Thoracic aorta (tissue), 2 donors: ENCODE measurements at regions not wholly inside any gene's neighbourhood (a gene's known extent, or its start where the extent isn't known, plus 50 kb on each side); places are given as distances from the start of the nearest gene placed in this dataset.

ENCODE experiments used
- ATAC-seq: fragments of 150-250 bp; one replicate; pipeline ENCODE4 v1.8.0; 2017; ENCODE audit warnings: low read depth; ENCODE audit not compliant: insufficient number of reproducible peaks, low FRiP score
- DNase-seq: peaks from one replicate; pipeline ENCODE4 v3.0.0-alpha.2; 2020; ENCODE audit warnings: low spot score
- H3K27ac ChIP-seq, 2 donors: fragments of 200-600 bp; sonication (generic); 1 replicate in 1 of 2; 2 replicates in 1 of 2; pipeline ENCODE4 v1.5.1; 2016; ENCODE audit warnings: mild to moderate bottlenecking in 2 of 2, moderate library complexity in 2 of 2
- H3K27me3 ChIP-seq: fragments of 200-600 bp; sonication (generic); replicated peaks from 2 replicates; pipeline ENCODE4 v1.6.0; 2016; ENCODE audit warnings: mild to moderate bottlenecking; ENCODE audit not compliant: insufficient read depth
- H3K36me3 ChIP-seq: fragments of 200-600 bp; sonication (generic); one replicate; pipeline ENCODE4 v1.5.1; 2016
- H3K4me1 ChIP-seq, 2 donors: fragments of 200-600 bp; sonication (generic); 1 replicate in 1 of 2; 2 replicates in 1 of 2; pipeline versions ENCODE4 v1.5.1 to v1.6.0; 2016; ENCODE audit warnings: low read depth in 2 of 2, mild to moderate bottlenecking in 1 of 2; ENCODE audit not compliant: control insufficient read depth in 1 of 2
- H3K4me3 ChIP-seq: fragments of 200-600 bp; sonication (generic); 2 replicates; pipeline ENCODE4 v1.5.1; 2016; ENCODE audit warnings: mild to moderate bottlenecking
- H3K9me3 ChIP-seq: fragments of 200-600 bp; sonication (generic); 2 replicates; pipeline ENCODE4 v1.5.1; 2016
- TF ChIP-seq, protein P1 (sequence below): fragments of 200-600 bp; sonication (generic); IDR thresholded peaks from one replicate; pipeline ENCODE4 v1.5.1; 2019; ENCODE audit warnings: antibody characterized with exemption

DNA sequence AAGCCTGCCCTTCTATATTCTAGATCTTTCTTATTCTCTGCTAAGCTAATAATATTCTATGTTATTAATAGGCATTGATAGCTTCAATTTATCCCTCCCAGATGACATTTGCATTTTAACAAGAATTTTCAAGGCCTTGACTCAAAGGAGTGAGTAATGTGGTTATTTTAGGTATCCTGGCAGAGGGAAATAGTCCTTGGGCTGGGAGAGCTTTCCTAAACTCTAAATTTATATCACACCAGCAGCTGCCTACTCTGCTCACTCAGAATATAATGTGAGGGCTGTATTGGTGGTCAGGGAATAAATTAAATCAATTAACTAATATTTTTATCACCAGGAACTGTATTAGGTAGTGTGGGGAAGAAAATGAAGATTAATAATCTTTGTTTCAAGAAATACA lies 74.8 kb upstream of the ADAM23 start:
- ATAC-seq (peak; percentile 68), DNase-seq (no peak)
- no peaks in the 10 kb centered on the region for H3K36me3 ChIP-seq
- no peaks in the 10 kb centered on the region for H3K9me3 ChIP-seq
- TF ChIP-seq, protein P1, sequence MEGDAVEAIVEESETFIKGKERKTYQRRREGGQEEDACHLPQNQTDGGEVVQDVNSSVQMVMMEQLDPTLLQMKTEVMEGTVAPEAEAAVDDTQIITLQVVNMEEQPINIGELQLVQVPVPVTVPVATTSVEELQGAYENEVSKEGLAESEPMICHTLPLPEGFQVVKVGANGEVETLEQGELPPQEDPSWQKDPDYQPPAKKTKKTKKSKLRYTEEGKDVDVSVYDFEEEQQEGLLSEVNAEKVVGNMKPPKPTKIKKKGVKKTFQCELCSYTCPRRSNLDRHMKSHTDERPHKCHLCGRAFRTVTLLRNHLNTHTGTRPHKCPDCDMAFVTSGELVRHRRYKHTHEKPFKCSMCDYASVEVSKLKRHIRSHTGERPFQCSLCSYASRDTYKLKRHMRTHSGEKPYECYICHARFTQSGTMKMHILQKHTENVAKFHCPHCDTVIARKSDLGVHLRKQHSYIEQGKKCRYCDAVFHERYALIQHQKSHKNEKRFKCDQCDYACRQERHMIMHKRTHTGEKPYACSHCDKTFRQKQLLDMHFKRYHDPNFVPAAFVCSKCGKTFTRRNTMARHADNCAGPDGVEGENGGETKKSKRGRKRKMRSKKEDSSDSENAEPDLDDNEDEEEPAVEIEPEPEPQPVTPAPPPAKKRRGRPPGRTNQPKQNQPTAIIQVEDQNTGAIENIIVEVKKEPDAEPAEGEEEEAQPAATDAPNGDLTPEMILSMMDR = no peak
- no peaks in the 10 kb centered on the region for H3K27me3 ChIP-seq
- peak overlapping the region in 1 of 2 donors; percentile 18 for H3K27ac ChIP-seq
- H3K4me1 ChIP-seq = peaks cover 6 to 20% of the 10 kb centered on the region in 2 donors
- no peak overlapping the region for H3K4me3 ChIP-seq

- TF ChIP-seq, protein P1 = no peak
- no peak overlapping the region for H3K27ac ChIP-seq
- ATAC-seq = no peak
Measured at GRCh38 chr2:206368933-206369569, 74.3 kb upstream of the ADAM23 start.

GRCh38 chr2:206375956-206376355 lies 67.4 kb upstream of the ADAM23 start:
- no peak overlapping the region for H3K4me3 ChIP-seq

More at GRCh38 chr2:206368933-206369569, 74.3 kb upstream of the ADAM23 start:
- DNase-seq = no peak
- Histone ChIP-seq H3K36me3 (no peaks in the 10 kb centered on the region), H3K4me1 (peaks cover 6 to 20% of the 10 kb centered on the region in 2 donors), H3K9me3 (no peaks in the 10 kb centered on the region), H3K4me3 (no peak overlapping the region), H3K27me3 (no peaks in the 10 kb centered on the region)

GRCh38 chr2:206378835-206379234 lies 64.5 kb upstream of the ADAM23 start:
- no peaks in the 10 kb centered on the region for H3K36me3 ChIP-seq
- DNase-seq (no peak), ATAC-seq (no peak)
- TF ChIP-seq, protein P1 = no peak
- H3K4me3 ChIP-seq = no peak overlapping the region
- H3K27me3 ChIP-seq = no peaks in the 10 kb centered on the region
- H3K27ac ChIP-seq = no peak overlapping the region
- no peaks in the 10 kb centered on the region for H3K9me3 ChIP-seq
- H3K4me1 ChIP-seq = no peaks in the 10 kb centered on the region

More at GRCh38 chr2:206375956-206376355, 67.4 kb upstream of the ADAM23 start:
- Histone ChIP-seq H3K4me1 (no peaks in the 10 kb centered on the region), H3K27me3 (no peaks in the 10 kb centered on the region), H3K9me3 (no peaks in the 10 kb centered on the region), H3K36me3 (no peaks in the 10 kb centered on the region), H3K27ac (no peak overlapping the region)
- TF ChIP-seq, protein P1 = no peak
- ATAC-seq = no peak
- DNase-seq = no peak

DNA sequence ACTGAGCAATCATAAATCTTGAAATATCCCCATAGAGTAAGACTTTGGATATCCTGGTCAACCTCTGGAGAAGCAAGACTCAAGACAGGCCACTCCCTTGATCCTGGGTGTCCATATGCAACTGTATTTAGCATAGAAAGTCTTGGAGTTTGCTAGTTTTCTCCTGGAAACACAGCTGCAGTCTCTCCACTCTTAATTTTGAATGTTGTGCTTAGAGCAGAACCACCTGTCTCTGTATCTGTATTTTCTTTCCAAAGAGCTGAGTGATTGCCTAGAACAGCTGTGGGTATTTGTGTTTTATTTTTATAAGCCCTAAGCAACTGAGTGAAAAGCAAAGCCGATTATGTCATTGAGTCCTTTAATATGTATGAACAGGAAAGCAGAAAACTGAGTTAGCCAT lies 64.1 kb upstream of the ADAM23 start:
- no peak for DNase-seq
- no peaks in the 10 kb centered on the region for H3K9me3 ChIP-seq
- H3K4me3 ChIP-seq = no peak overlapping the region
- ATAC-seq = no peak
- TF ChIP-seq, protein P1 = no peak
- no peaks in the 10 kb centered on the region for H3K4me1 ChIP-seq
- no peaks in the 10 kb centered on the region for H3K27me3 ChIP-seq
- no peaks in the 10 kb centered on the region for H3K36me3 ChIP-seq
- H3K27ac ChIP-seq = no peak overlapping the region
